ENCODE measurements at regions not wholly inside any gene's neighbourhood (a gene's known extent, or its start where the extent isn't known, plus 50 kb on each side); places are given as distances from the start of the nearest gene placed in this dataset.

GRCh38 chr1:29481031-29481430, 244.7 kb downstream of the PTPRU start:
- no peak for TF ChIP-seq POLR2A (IDR thresholded peaks at IDR 0.05; ENCODE audit: low read depth, low read length)
- TF ChIP-seq POLR2AphosphoS5 (IDR thresholded peaks at IDR 0.05; ENCODE audit: low read depth, low read length), result no peak
- no peak for TF ChIP-seq TAF1 (IDR thresholded peaks at IDR 0.05; ENCODE audit: borderline replicate concordance, low read depth, low read length)
